Suprapubic skin (tissue), 4 donors: ENCODE measurements at regions not wholly inside any gene's neighbourhood (a gene's known extent, or its start where the extent isn't known, plus 50 kb on each side); places are given as distances from the start of the nearest gene placed in this dataset.

ENCODE experiments used
- DNase-seq, 2 donors: peaks; one replicate each; pipeline ENCODE4 v3.0.0-alpha.2; 2019; ENCODE audit warnings: low spot score in 2 of 2
- H3K27ac ChIP-seq: fragments of 200-600 bp; sonication (generic); one replicate; pipeline ENCODE4 v1.5.1; 2019
- H3K27me3 ChIP-seq: fragments of 200-600 bp; sonication (generic); one replicate; pipeline ENCODE4 v1.5.1; 2019
- H3K36me3 ChIP-seq: fragments of 200-600 bp; sonication (generic); one replicate; pipeline ENCODE4 v1.5.1; 2019
- H3K4me1 ChIP-seq: fragments of 200-600 bp; sonication (generic); one replicate; pipeline ENCODE4 v1.5.1; 2019
- H3K4me3 ChIP-seq: fragments of 200-600 bp; sonication (generic); one replicate; pipeline ENCODE4 v1.5.1; 2019; ENCODE audit warnings: mild to moderate bottlenecking
- H3K9me3 ChIP-seq: fragments of 200-600 bp; sonication (generic); one replicate; pipeline ENCODE4 v1.5.1; 2019
- EP300 ChIP-seq: sonication (generic); formaldehyde crosslinking; IDR thresholded peaks from one replicate; pipeline ENCODE4 v1.6.1; 2017; ENCODE audit warnings: antibody characterized with exemption
- POLR2A ChIP-seq, 2 donors: fragments of 450-650 bp; IDR thresholded peaks; one replicate each; pipeline ENCODE4 v1.6.1; 2017; ENCODE audit warnings: antibody characterized with exemption in 2 of 2, mild to moderate bottlenecking in 2 of 2, moderate library complexity in 2 of 2
- POLR2AphosphoS5 ChIP-seq, 3 donors: sonication (generic); formaldehyde crosslinking; IDR thresholded peaks; one replicate each; pipeline ENCODE4 v1.6.1; 2017; ENCODE audit warnings: antibody characterized with exemption in 3 of 3
- WGBS: methylation state at CpG from one replicate; pipeline ENCODE4 v1.1.5; 2018; 5-methylcytosine and 5-hydroxymethylcytosine counted together
- TF ChIP-seq, protein P1 (sequence below), 2 donors: fragments of 200-600 bp in 1 of 2; fragments of 450-650 bp in 1 of 2; sonication (generic) in 1 of 2; IDR thresholded peaks; one replicate each; pipeline ENCODE4 v1.5.1; 2016 to 2019; ENCODE audit warnings: antibody characterized with exemption in 2 of 2, mild to moderate bottlenecking in 1 of 2, moderate library complexity in 1 of 2

DNA sequence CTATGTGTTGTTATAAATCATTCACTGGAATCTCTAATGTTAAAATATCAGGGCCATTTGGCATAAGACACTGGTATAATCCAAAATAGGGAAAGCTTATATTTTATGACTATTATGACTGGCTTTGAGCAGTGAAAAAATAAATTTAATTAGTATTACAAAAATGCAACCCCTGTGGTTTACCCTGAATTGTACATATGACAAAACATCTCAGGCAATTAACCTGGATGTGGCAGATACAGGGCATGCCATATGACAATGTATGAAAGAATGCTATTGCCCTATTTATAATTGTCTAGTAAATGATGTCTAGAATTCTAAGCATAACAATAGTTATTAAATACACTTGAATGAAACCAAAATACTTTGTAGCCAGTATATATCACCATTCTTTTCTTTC, 532.5 kb upstream of the ADGRL4 start:
- no peaks in the 10 kb centered on the region for H3K36me3 ChIP-seq
- no peak for DNase-seq
- H3K27me3 ChIP-seq, result no peaks in the 10 kb centered on the region
- no peaks in the 10 kb centered on the region for H3K4me1 ChIP-seq
- no peak overlapping the region for H3K27ac ChIP-seq
- TF ChIP-seq EP300 (no peak), POLR2A (IDR thresholded peaks at IDR 0.05) (no peak), POLR2AphosphoS5 (IDR thresholded peaks at IDR 0.05) (no peak)
- TF ChIP-seq, protein P1, sequence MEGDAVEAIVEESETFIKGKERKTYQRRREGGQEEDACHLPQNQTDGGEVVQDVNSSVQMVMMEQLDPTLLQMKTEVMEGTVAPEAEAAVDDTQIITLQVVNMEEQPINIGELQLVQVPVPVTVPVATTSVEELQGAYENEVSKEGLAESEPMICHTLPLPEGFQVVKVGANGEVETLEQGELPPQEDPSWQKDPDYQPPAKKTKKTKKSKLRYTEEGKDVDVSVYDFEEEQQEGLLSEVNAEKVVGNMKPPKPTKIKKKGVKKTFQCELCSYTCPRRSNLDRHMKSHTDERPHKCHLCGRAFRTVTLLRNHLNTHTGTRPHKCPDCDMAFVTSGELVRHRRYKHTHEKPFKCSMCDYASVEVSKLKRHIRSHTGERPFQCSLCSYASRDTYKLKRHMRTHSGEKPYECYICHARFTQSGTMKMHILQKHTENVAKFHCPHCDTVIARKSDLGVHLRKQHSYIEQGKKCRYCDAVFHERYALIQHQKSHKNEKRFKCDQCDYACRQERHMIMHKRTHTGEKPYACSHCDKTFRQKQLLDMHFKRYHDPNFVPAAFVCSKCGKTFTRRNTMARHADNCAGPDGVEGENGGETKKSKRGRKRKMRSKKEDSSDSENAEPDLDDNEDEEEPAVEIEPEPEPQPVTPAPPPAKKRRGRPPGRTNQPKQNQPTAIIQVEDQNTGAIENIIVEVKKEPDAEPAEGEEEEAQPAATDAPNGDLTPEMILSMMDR (IDR thresholded peaks at IDR 0.05), result no peak
- no peak overlapping the region for H3K4me3 ChIP-seq
- H3K9me3 ChIP-seq, result peaks cover 3% of the 10 kb centered on the region

GRCh38 chr1:79532555-79532954, 526.0 kb upstream of the ADGRL4 start:
- no peak for TF ChIP-seq POLR2AphosphoS5 (IDR thresholded peaks at IDR 0.05)
- no peak for TF ChIP-seq EP300
- no peak for TF ChIP-seq POLR2A (IDR thresholded peaks at IDR 0.05)
- TF ChIP-seq, protein P1 (IDR thresholded peaks at IDR 0.05), result no peak
- no peaks in the 10 kb centered on the region for H3K27me3 ChIP-seq
- H3K36me3 ChIP-seq, result no peaks in the 10 kb centered on the region
- H3K9me3 ChIP-seq, result peaks cover 3% of the 10 kb centered on the region
- H3K27ac ChIP-seq, result no peak overlapping the region
- no peak for DNase-seq
- WGBS, result 62% methylated on average over 5 of the region's 5 CpGs
- no peak overlapping the region for H3K4me3 ChIP-seq
- H3K4me1 ChIP-seq, result no peaks in the 10 kb centered on the region

DNA sequence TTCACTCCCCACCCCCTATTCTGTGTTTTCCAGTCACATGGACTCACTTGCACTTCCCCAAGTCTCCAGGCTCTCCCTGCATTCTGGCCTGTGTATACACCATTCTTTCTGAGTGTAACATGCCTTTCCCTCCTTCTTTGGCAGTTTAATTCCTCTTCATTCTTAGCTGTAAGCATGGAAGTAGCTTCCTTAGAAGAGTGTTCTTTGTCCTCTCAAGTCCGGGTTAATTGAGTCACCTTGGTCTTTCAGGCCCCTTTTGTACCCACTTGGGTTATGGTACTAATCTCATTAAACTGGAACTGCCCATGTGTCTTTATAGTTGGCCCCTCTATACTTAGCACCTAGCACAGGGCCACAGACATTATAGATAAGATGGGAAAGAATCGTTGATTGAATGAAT, 525.3 kb upstream of the ADGRL4 start:
- 85% methylated on average over 2 of the region's 2 CpGs for WGBS
- H3K27ac ChIP-seq, result no peak overlapping the region
- H3K9me3 ChIP-seq, result peaks cover 2% of the 10 kb centered on the region
- H3K4me3 ChIP-seq, result no peak overlapping the region
- H3K4me1 ChIP-seq, result no peaks in the 10 kb centered on the region
- H3K27me3 ChIP-seq, result no peaks in the 10 kb centered on the region
- no peak for TF ChIP-seq POLR2A (IDR thresholded peaks at IDR 0.05)
- no peak for TF ChIP-seq POLR2AphosphoS5 (IDR thresholded peaks at IDR 0.05)
- no peaks in the 10 kb centered on the region for H3K36me3 ChIP-seq
- DNase-seq, result no peak

DNA sequence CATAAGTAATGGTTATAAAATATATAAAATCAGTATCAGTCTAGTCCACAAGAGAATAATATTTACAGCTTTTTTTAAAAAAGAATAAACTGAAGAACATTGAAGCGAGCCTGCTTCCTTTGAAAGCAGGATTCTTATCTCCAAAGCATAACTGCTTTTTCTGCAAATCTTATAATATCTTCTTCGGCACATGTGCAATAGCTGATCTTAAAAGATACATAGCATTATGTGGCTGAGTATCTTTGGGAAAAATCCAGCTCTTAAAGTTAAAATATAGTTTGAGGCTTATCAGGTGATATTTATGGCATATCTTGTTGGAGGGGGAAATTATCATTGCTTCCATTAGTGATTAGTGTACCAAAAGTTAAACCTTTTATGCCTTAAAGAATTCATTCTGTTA, 523.9 kb upstream of the ADGRL4 start:
- TF ChIP-seq EP300 (no peak), POLR2AphosphoS5 (IDR thresholded peaks at IDR 0.05) (no peak), POLR2A (IDR thresholded peaks at IDR 0.05) (no peak)
- TF ChIP-seq, protein P1 (IDR thresholded peaks at IDR 0.05), result no peak
- H3K4me1 ChIP-seq, result no peaks in the 10 kb centered on the region
- no peak overlapping the region for H3K4me3 ChIP-seq
- H3K27me3 ChIP-seq, result no peaks in the 10 kb centered on the region
- WGBS, result 66% methylated on average over 2 of the region's 2 CpGs
- no peaks in the 10 kb centered on the region for H3K36me3 ChIP-seq
- H3K27ac ChIP-seq, result no peak overlapping the region
- no peak for DNase-seq
- no peaks in the 10 kb centered on the region for H3K9me3 ChIP-seq

- no peaks in the 10 kb centered on the region for H3K9me3 ChIP-seq
Observed at GRCh38 chr1:79530055-79530454, 523.5 kb upstream of the ADGRL4 start.

More at GRCh38 chr1:79530055-79530454, 523.5 kb upstream of the ADGRL4 start:
- WGBS, result 77% methylated on average over 2 of the region's 2 CpGs
- Histone ChIP-seq H3K4me1 (no peaks in the 10 kb centered on the region), H3K4me3 (no peak overlapping the region), H3K27me3 (no peaks in the 10 kb centered on the region), H3K27ac (no peak overlapping the region), H3K36me3 (no peaks in the 10 kb centered on the region)
- DNase-seq, result no peak
- TF ChIP-seq, protein P1 (IDR thresholded peaks at IDR 0.05), result no peak
- TF ChIP-seq EP300, result no peak
- no peak for TF ChIP-seq POLR2A (IDR thresholded peaks at IDR 0.05)
- no peak for TF ChIP-seq POLR2AphosphoS5 (IDR thresholded peaks at IDR 0.05)
